PFSK-1 (cell line): ENCODE measurements at regions not wholly inside any gene's neighbourhood (a gene's known extent, or its start where the extent isn't known, plus 50 kb on each side); places are given as distances from the start of the nearest gene placed in this dataset.

Experiments used
- FOXP2 ChIP-seq: optimal IDR thresholded peaks from 2 replicates; pipeline ENCODE3; 2011; ENCODE audit warnings: borderline replicate concordance, control low read depth, inconsistent platforms; ENCODE audit not compliant: insufficient read depth; ENCODE audit errors: extremely low read length, extremely low read depth
- POLR2AphosphoS5 ChIP-seq: IDR thresholded peaks from 2 replicates; pipeline ENCODE4 v1.6.1; 2012; ENCODE audit warnings: low read depth, mild to moderate bottlenecking, control low read depth, low read length, moderate library complexity
- SIN3A ChIP-seq: IDR thresholded peaks from 2 replicates; pipeline ENCODE4 v1.6.1; 2012; ENCODE audit warnings: mild to moderate bottlenecking, low read length, moderate library complexity, borderline replicate concordance; ENCODE audit not compliant: insufficient read depth
- TAF1 ChIP-seq: IDR thresholded peaks from 2 replicates; pipeline ENCODE4 v1.6.1; 2012; ENCODE audit warnings: low read length, control low read depth, borderline replicate concordance; ENCODE audit not compliant: insufficient read depth
- TF ChIP-seq, protein P1 (sequence below), 2 experiments: IDR thresholded peaks; 2 replicates each; pipeline versions ENCODE4 v1.6.1 to v1.8.0; 2011 to 2012; ENCODE audit warnings: low read depth in 2 of 2, low read length in 2 of 2, control low read depth in 1 of 2, inconsistent platforms in 1 of 2, mild to moderate bottlenecking in 1 of 2, moderate library complexity in 1 of 2; ENCODE audit not compliant: insufficient read depth in 1 of 2

DNA sequence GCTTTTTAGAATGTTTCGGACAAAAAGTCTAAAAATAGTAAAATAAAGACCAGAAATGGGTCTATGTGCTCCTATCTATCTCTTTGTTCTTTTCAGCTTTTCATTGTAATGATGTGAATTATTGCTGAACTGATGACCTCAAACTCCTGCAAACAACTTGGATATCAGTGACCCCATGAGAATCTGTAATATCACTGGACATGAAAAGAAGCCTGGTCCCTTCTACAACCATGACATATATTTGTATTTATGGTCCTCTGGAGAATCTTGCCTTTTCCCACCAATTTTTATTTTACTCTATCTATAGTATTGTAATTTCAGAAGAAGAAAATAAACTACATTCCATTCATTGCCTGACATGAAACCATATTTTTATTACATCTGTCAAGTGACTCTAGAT, 740.7 kb upstream of the CA10 start:
- TF ChIP-seq TAF1 (no peak), POLR2AphosphoS5 (no peak), FOXP2 (no peak), SIN3A (no peak)
- TF ChIP-seq, protein P1, sequence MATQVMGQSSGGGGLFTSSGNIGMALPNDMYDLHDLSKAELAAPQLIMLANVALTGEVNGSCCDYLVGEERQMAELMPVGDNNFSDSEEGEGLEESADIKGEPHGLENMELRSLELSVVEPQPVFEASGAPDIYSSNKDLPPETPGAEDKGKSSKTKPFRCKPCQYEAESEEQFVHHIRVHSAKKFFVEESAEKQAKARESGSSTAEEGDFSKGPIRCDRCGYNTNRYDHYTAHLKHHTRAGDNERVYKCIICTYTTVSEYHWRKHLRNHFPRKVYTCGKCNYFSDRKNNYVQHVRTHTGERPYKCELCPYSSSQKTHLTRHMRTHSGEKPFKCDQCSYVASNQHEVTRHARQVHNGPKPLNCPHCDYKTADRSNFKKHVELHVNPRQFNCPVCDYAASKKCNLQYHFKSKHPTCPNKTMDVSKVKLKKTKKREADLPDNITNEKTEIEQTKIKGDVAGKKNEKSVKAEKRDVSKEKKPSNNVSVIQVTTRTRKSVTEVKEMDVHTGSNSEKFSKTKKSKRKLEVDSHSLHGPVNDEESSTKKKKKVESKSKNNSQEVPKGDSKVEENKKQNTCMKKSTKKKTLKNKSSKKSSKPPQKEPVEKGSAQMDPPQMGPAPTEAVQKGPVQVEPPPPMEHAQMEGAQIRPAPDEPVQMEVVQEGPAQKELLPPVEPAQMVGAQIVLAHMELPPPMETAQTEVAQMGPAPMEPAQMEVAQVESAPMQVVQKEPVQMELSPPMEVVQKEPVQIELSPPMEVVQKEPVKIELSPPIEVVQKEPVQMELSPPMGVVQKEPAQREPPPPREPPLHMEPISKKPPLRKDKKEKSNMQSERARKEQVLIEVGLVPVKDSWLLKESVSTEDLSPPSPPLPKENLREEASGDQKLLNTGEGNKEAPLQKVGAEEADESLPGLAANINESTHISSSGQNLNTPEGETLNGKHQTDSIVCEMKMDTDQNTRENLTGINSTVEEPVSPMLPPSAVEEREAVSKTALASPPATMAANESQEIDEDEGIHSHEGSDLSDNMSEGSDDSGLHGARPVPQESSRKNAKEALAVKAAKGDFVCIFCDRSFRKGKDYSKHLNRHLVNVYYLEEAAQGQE (IDR thresholded peaks at IDR 0.05; ENCODE audit: insufficient read depth in 1 of 2, low read depth in 2 of 2, low read length in 2 of 2), result no peak

DNA sequence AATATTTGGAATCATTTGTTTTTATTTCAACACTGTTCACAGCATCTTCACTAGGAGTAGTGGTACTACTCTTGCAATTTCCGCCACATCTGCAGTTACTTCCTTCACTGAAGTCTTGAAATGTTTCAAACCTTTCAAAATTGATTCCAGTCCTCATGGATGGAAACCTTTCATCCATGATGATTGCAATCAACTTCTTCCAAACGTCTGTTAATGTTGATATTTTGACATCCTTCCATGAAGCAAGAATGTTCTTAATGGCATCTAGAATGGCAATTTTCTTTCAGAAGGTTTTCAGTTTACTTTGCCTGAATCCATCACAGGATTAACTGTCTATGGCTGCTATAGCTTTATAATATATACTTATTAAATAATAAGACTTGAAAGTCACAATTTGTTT, 736.8 kb upstream of the CA10 start:
- no peak for TF ChIP-seq FOXP2
- TF ChIP-seq, protein P1 (IDR thresholded peaks at IDR 0.05; ENCODE audit: insufficient read depth in 1 of 2, low read depth in 2 of 2, low read length in 2 of 2), result no peak
- no peak for TF ChIP-seq SIN3A

DNA sequence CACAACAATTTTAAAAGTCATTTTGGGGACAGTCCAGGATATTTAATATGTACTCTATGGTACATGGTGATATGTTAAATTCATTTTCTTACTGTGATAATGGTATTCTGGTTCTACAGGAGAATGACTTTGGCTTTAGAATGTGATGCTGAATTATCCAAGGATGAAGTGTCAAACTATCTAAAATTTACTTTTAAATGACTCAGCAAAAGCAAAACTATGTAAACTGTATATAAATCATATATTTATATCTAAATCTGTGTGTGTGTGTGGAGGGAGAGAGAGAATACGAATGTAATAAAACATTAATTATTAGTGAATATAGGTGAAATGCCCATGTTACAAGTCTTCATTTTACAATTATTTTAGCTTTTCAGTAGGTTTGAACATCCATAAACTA, 733.8 kb upstream of the CA10 start:
- TF ChIP-seq SIN3A, result no peak
- TF ChIP-seq TAF1, result no peak
- TF ChIP-seq POLR2AphosphoS5, result no peak
- no peak for TF ChIP-seq FOXP2
- TF ChIP-seq, protein P1 (IDR thresholded peaks at IDR 0.05; ENCODE audit: insufficient read depth in 1 of 2, low read depth in 2 of 2, low read length in 2 of 2), result no peak

DNA sequence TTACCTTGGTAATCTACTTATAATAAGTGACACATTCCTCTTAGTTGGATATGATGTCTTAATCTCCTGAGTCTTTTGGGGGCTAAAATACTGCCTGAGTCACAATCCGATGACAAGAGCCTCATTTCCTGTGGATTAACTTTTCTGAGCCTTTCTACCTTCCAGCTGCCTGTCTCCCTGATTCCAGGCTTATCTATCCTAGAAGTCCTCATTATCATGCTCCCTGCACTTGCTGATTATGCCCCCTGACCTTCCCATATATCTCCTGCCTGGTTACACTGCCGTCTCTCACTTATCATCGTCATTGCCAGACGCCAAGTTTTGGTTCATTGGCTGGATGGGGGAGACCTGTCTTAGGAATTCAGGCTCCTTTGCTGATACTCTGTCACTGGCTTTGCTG, 727.4 kb upstream of the CA10 start:
- TF ChIP-seq TAF1 (no peak), SIN3A (no peak), POLR2AphosphoS5 (no peak), FOXP2 (no peak)
- TF ChIP-seq, protein P1 (IDR thresholded peaks at IDR 0.05; ENCODE audit: insufficient read depth in 1 of 2, low read depth in 2 of 2, low read length in 2 of 2), result no peak

DNA sequence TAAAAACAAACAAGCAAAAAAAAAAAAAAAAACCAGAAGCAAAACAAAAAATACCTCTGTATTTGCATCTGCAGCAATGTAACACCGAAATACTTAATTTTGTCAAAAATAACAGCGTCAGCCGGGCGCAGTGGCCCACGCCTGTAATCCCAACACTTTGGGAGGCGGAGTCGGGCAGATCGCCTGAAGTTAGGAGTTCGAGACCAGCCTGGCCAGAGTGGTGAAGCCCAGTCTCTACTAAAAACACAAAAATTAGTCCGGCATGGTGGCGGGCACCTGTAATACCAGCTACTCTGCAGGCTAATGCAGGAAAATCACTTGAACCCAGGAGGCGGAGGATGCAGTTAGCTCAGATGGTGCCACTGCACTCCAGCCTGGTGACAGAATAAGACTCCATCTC, 683.5 kb upstream of the CA10 start:
- no peak for TF ChIP-seq SIN3A
- TF ChIP-seq POLR2AphosphoS5, result no peak
- TF ChIP-seq, protein P1 (IDR thresholded peaks at IDR 0.05; ENCODE audit: insufficient read depth in 1 of 2, low read depth in 2 of 2, low read length in 2 of 2), result no peak
- TF ChIP-seq TAF1, result no peak
- no peak for TF ChIP-seq FOXP2
